ENCODE measurements at regions not wholly inside any gene's neighbourhood (a gene's known extent, or its start where the extent isn't known, plus 50 kb on each side); places are given as distances from the start of the nearest gene placed in this dataset.

- DNase-seq: no peak
Measured at GRCh38 chr5:63175850-63176249, 597.2 kb downstream of the LRRC70 start.

GRCh38 chr5:63170486-63170885, 591.9 kb downstream of the LRRC70 start:
- DNase-seq: no peak

- DNase-seq: no peak
Measured at GRCh38 chr5:63164838-63165535, 586.4 kb downstream of the LRRC70 start.

- DNase-seq: no peak
Measured at GRCh38 chr5:63164339-63164738, 585.7 kb downstream of the LRRC70 start.

GRCh38 chr5:63155310-63155631, 576.7 kb downstream of the LRRC70 start:
- no peak for DNase-seq

GRCh38 chr5:63154476-63155309, 576.1 kb downstream of the LRRC70 start:
- DNase-seq: no peak

GRCh38 chr5:63152871-63153270, 574.3 kb downstream of the LRRC70 start:
- no peak for DNase-seq

GRCh38 chr5:63145167-63145566, 566.5 kb downstream of the LRRC70 start:
- DNase-seq: no peak

GRCh38 chr5:63141591-63141990, 563.0 kb downstream of the LRRC70 start:
- DNase-seq: no peak

- DNase-seq: no peak
Measured at GRCh38 chr5:63135291-63135690, 556.7 kb downstream of the LRRC70 start.

GRCh38 chr5:63131626-63132285, 553.1 kb downstream of the LRRC70 start:
- no peak for DNase-seq

- no peak for DNase-seq
Measured at GRCh38 chr5:63128761-63129160, 550.1 kb downstream of the LRRC70 start.

- DNase-seq: no peak
Measured at GRCh38 chr5:63128018-63128417, 549.4 kb downstream of the LRRC70 start.

GRCh38 chr5:63127054-63127453, 548.4 kb downstream of the LRRC70 start:
- no peak for DNase-seq

- DNase-seq: no peak
Measured at GRCh38 chr5:63125862-63126261, 547.2 kb downstream of the LRRC70 start.

GRCh38 chr5:63125392-63125791, 546.8 kb downstream of the LRRC70 start:
- no peak for DNase-seq

GRCh38 chr5:63124266-63124665, 545.6 kb downstream of the LRRC70 start:
- no peak for DNase-seq

- no peak for DNase-seq
Measured at GRCh38 chr5:63121471-63121870, 542.9 kb downstream of the LRRC70 start.

- DNase-seq: no peak
Measured at GRCh38 chr5:63118221-63118620, 539.6 kb downstream of the LRRC70 start.

GRCh38 chr5:63111891-63112290, 533.3 kb downstream of the LRRC70 start:
- DNase-seq: no peak

GRCh38 chr5:63101870-63102269, 523.3 kb downstream of the LRRC70 start:
- DNase-seq: no peak

- DNase-seq: no peak
Measured at GRCh38 chr5:63097286-63097685, 518.7 kb downstream of the LRRC70 start.

GRCh38 chr5:63094730-63095129, 516.1 kb downstream of the LRRC70 start:
- no peak for DNase-seq

GRCh38 chr5:63089147-63089546, 510.5 kb downstream of the LRRC70 start:
- DNase-seq: no peak

Data from right forelimb (tissue), 1 donor.